Endothelial cell of umbilical vein (primary cell): ENCODE measurements at regions not wholly inside any gene's neighbourhood (a gene's known extent, or its start where the extent isn't known, plus 50 kb on each side); places are given as distances from the start of the nearest gene placed in this dataset.

Experiments used
- BruUV-seq: library from RNA; stranded (reverse); fragments of 400-500 nt; replicated peaks from 2 replicates; lab custom pipeline; 2021; lab: Mats Ljungman, UMichigan
- CTCF ChIA-PET: fragments of 300-600, 350-600 bp; sonication (Branson Sonifier 250); formaldehyde crosslinking; loops from one replicate; lab custom pipeline; 2021; ENCODE audit warnings: antibody characterized with exemption, inconsistent platforms; lab: Charles Lee
- POLR2A ChIA-PET: fragments of 300-600, 350-600 bp; sonication (Branson Sonifier 250); formaldehyde crosslinking; loops from one replicate; lab custom pipeline; 2021; ENCODE audit warnings: antibody characterized with exemption, inconsistent platforms; lab: Charles Lee
- DNase-seq: peaks from one replicate; pipeline ENCODE4 v3.0.0-alpha.2; 2011; ENCODE audit warnings: low read depth, low spot score
- FAIRE-seq: peaks from 2 replicates; lab custom pipeline; 2011; peaks lifted over from hg19 to GRCh38; lab: Jason Lieb, UNC
- H2AFZ ChIP-seq: 2 replicates; pipeline ENCODE4 v1.6.0; 2012; ENCODE audit warnings: low read depth, low read length, control low read depth, inconsistent platforms
- H3K27ac ChIP-seq: 2 replicates; pipeline ENCODE4 v1.5.1; 2011; ENCODE audit warnings: low read depth, mild to moderate bottlenecking, control low read depth, low read length, moderate library complexity; ENCODE audit not compliant: insufficient read depth
- H3K27me3 ChIP-seq, 2 experiments: 2 replicates each; pipeline versions ENCODE4 v1.6.0 to v1.6.1; 2011; ENCODE audit warnings: low read length in 2 of 2, mixed read lengths in 1 of 2; ENCODE audit not compliant: control insufficient read depth in 2 of 2, insufficient read depth in 2 of 2
- H3K36me3 ChIP-seq, 2 experiments: 2 replicates in 1 of 2; 3 replicates in 1 of 2; pipeline ENCODE4 v1.5.1; 2011; ENCODE audit warnings: low read length in 2 of 2, mild to moderate bottlenecking in 1 of 2, moderate library complexity in 1 of 2; ENCODE audit not compliant: control insufficient read depth in 2 of 2, insufficient read depth in 2 of 2; ENCODE audit errors: extremely low read depth in 1 of 2
- H3K4me1 ChIP-seq: 3 replicates; pipeline ENCODE4 v1.5.1; 2011; ENCODE audit warnings: mild to moderate bottlenecking, low read length; ENCODE audit not compliant: control insufficient read depth, insufficient read depth; ENCODE audit errors: extremely low read depth
- H3K4me2 ChIP-seq: 2 replicates; pipeline ENCODE4 v1.6.1; 2011; ENCODE audit warnings: low read length, control low read depth, mixed read lengths; ENCODE audit not compliant: insufficient read depth
- H3K4me3 ChIP-seq, 3 experiments: fragments of 200-600 bp in 1 of 3; sonication (generic), shearing (Covaris generic) in 1 of 3; replicated peaks in 1 of 3; 2 replicates each; pipeline ENCODE4 v1.5.1; 2011 to 2016; ENCODE audit warnings: control low read depth in 3 of 3, low read length in 3 of 3, mild to moderate bottlenecking in 2 of 3, inconsistent platforms in 1 of 3, low read depth in 1 of 3, moderate library complexity in 1 of 3; ENCODE audit not compliant: insufficient read depth in 1 of 3
- H3K79me2 ChIP-seq: 2 replicates; pipeline ENCODE4 v1.6.0; 2012; ENCODE audit warnings: low read length, inconsistent platforms; ENCODE audit not compliant: control insufficient read depth, insufficient read depth
- H3K9ac ChIP-seq: replicated peaks from 2 replicates; pipeline ENCODE3; 2011; ENCODE audit warnings: low read length, control low read depth; ENCODE audit not compliant: insufficient read depth; ENCODE audit errors: extremely low read depth
- H3K9me1 ChIP-seq: replicated peaks from 3 replicates; pipeline ENCODE4 v1.6.0; 2011; ENCODE audit warnings: mild to moderate bottlenecking, low read length; ENCODE audit not compliant: control insufficient read depth, insufficient read depth; ENCODE audit errors: extremely low read depth
- H3K9me3 ChIP-seq: replicated peaks from 2 replicates; pipeline ENCODE4 v1.5.1; 2012; ENCODE audit warnings: low read length, inconsistent platforms; ENCODE audit not compliant: control insufficient read depth, insufficient read depth
- H4K20me1 ChIP-seq: replicated peaks from 2 replicates; pipeline ENCODE3; 2011; ENCODE audit warnings: mild to moderate bottlenecking, low read length; ENCODE audit not compliant: control insufficient read depth, insufficient read depth; ENCODE audit errors: extremely low read depth
- EZH2 ChIP-seq: IDR thresholded peaks from 2 replicates; pipeline ENCODE4 v1.6.1; 2012; ENCODE audit warnings: borderline replicate concordance, low read depth, mild to moderate bottlenecking, moderate library complexity, low read length, inconsistent platforms; ENCODE audit not compliant: severe bottlenecking
- FOS ChIP-seq: IDR thresholded peaks from 2 replicates; pipeline ENCODE4 v1.6.1; 2011; ENCODE audit warnings: mild to moderate bottlenecking, low read length, moderate library complexity, borderline replicate concordance; ENCODE audit not compliant: insufficient read depth
- GATA2 ChIP-seq: IDR thresholded peaks from 2 replicates; pipeline ENCODE4 v1.7.0; 2011; ENCODE audit warnings: low read depth, mild to moderate bottlenecking, moderate library complexity, mixed read lengths, low read length; ENCODE audit not compliant: insufficient read length, insufficient read depth
- JUN ChIP-seq: IDR thresholded peaks from 2 replicates; pipeline ENCODE4 v1.6.1; 2011; ENCODE audit warnings: borderline replicate concordance, low read depth; ENCODE audit not compliant: insufficient read length, insufficient read depth
- MYC ChIP-seq: IDR thresholded peaks from one replicate; pipeline ENCODE4 v1.6.1; 2011; ENCODE audit warnings: mild to moderate bottlenecking, low read depth, low read length
- POLR2A ChIP-seq: IDR thresholded peaks from 2 replicates; pipeline ENCODE4 v1.6.1; 2012; ENCODE audit warnings: low read depth, mild to moderate bottlenecking, control low read depth, low read length
- POLR2AphosphoS5 ChIP-seq: IDR thresholded peaks from 2 replicates; pipeline ENCODE4 v1.6.1; 2012; ENCODE audit warnings: low read depth, mild to moderate bottlenecking, control low read depth, low read length, moderate library complexity; ENCODE audit not compliant: insufficient read depth
- dilution Hi-C: fragments of 300-500 bp; cut with MboI; formaldehyde crosslinking; loops from one replicate; pipeline ENCODE4 v1.15.0; 2019; ENCODE audit warnings: low sequenced_read_pairs; ENCODE audit not compliant: extremely low pct_ligation_motif_present
- intact Hi-C: fragments of 100-400 bp; cut with micrococcal nuclease; formaldehyde crosslinking; loops from one replicate; pipeline ENCODE4 v1.10.0; 2022
- TF ChIP-seq, protein P1 (sequence below), 2 donors: IDR thresholded peaks; 1 replicate in 1 of 2; 2 replicates in 1 of 2; pipeline ENCODE4 v1.5.1; 2011; ENCODE audit warnings: low read length in 2 of 2, mild to moderate bottlenecking in 2 of 2, moderate library complexity in 2 of 2, control low read depth in 1 of 2, inconsistent platforms in 1 of 2, low read depth in 1 of 2; ENCODE audit not compliant: insufficient read depth in 1 of 2; ENCODE audit errors: extremely low read depth in 1 of 2
- TF ChIP-seq, protein P2 (sequence below): IDR thresholded peaks from 2 replicates; pipeline ENCODE4 v1.6.1; 2011; ENCODE audit not compliant: insufficient read depth, insufficient read length

DNA sequence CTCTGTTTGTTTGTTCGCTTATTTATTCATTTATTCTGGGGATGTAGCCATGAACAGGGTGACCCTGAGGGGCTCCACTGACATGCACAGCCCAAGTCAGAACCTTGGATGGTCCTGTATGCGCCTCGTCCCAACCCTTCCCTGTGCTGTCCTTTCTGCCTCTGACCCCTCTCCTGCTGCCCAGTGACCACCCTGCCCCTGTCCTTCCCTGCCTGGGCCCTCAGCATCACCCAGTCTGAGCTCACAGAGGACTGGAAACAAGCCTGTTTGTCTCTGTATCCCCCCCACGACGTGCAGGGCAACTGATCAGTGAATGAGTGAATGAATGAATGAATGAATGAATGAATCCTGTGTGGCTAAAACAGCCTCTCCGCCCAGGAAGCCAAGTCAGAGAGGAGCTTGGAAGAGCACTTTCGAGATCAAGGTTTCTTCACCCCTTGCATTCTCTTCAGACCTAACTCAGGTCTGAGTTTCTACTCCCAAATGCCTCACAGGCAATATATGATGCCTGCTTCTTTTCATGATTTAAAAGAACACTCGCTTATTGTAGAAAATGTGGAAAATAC lies 157.7 kb downstream of the SMAD6 start:
- no peak overlapping the region for H3K4me3 ChIP-seq
- no peak for DNase-seq
- no peak overlapping the region for H3K27ac ChIP-seq
- no peak overlapping the region for H3K4me2 ChIP-seq
- H3K27me3 ChIP-seq, result no peaks in the 10 kb centered on the region
- no TSS peak for BruUV-seq
- intact Hi-C loops, result no loop called here
- no peaks in the 10 kb centered on the region for H3K4me1 ChIP-seq
- no peak overlapping the region for H2AFZ ChIP-seq
- no peaks in the 10 kb centered on the region for H3K36me3 ChIP-seq
- peak; percentile 12 for FAIRE-seq
- CTCF ChIA-PET, result interaction anchor here (2.6 to 3.0 kb wide), 2 partner anchors 9 to 257 kb away, joined by 13 to 17 read pairs; no protein-coding TSS in a partner anchor
- TF ChIP-seq, protein P1, sequence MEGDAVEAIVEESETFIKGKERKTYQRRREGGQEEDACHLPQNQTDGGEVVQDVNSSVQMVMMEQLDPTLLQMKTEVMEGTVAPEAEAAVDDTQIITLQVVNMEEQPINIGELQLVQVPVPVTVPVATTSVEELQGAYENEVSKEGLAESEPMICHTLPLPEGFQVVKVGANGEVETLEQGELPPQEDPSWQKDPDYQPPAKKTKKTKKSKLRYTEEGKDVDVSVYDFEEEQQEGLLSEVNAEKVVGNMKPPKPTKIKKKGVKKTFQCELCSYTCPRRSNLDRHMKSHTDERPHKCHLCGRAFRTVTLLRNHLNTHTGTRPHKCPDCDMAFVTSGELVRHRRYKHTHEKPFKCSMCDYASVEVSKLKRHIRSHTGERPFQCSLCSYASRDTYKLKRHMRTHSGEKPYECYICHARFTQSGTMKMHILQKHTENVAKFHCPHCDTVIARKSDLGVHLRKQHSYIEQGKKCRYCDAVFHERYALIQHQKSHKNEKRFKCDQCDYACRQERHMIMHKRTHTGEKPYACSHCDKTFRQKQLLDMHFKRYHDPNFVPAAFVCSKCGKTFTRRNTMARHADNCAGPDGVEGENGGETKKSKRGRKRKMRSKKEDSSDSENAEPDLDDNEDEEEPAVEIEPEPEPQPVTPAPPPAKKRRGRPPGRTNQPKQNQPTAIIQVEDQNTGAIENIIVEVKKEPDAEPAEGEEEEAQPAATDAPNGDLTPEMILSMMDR (IDR thresholded peaks at IDR 0.05; ENCODE audit: extremely low read depth in 1 of 2, insufficient read depth in 1 of 2, low read depth in 1 of 2, low read length in 2 of 2), result no peak
- no peak for TF ChIP-seq GATA2
- no peak for TF ChIP-seq JUN
- no peak for TF ChIP-seq FOS
- no peak for TF ChIP-seq POLR2A
- TF ChIP-seq EZH2, result no peak
- TF ChIP-seq, protein P2, sequence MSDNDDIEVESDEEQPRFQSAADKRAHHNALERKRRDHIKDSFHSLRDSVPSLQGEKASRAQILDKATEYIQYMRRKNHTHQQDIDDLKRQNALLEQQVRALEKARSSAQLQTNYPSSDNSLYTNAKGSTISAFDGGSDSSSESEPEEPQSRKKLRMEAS, result no peak
- no peak for TF ChIP-seq MYC
- no peak for TF ChIP-seq POLR2AphosphoS5
- H3K9ac ChIP-seq, result no peak overlapping the region
- dilution Hi-C loops, result no loop called here
- POLR2A ChIA-PET, result no interaction called here
- no peaks in the 10 kb centered on the region for H3K9me3 ChIP-seq
- no peaks in the 10 kb centered on the region for H3K9me1 ChIP-seq
- no peaks in the 10 kb centered on the region for H3K79me2 ChIP-seq
- H4K20me1 ChIP-seq, result no peaks in the 10 kb centered on the region
